ENCODE measurements at regions not wholly inside any gene's neighbourhood (a gene's known extent, or its start where the extent isn't known, plus 50 kb on each side); places are given as distances from the start of the nearest gene placed in this dataset.
"Not testable (repeated sequence)": the region's sequence is repeated elsewhere in the genome, so short reads cannot be mapped to it uniquely, and the experiment has no call there.

- DNase-seq (ENCODE audit: low read depth): no peak
Observed at GRCh38 chr4:18777190-18777930, 755.8 kb upstream of the LCORL start.

- DNase-seq (ENCODE audit: low read depth): no peak
Observed at GRCh38 chr4:18767921-18768320, 746.4 kb upstream of the LCORL start.

- DNase-seq (ENCODE audit: low read depth): peak; percentile 1
Observed at GRCh38 chr4:18756671-18757070, 735.1 kb upstream of the LCORL start.

GRCh38 chr4:18754180-18754579 is 732.6 kb upstream of the LCORL start:
- DNase-seq (ENCODE audit: low read depth): no peak

- DNase-seq (ENCODE audit: low read depth): no peak
Observed at GRCh38 chr4:18751083-18751482, 729.5 kb upstream of the LCORL start.

- DNase-seq (ENCODE audit: low read depth): no peak
Observed at GRCh38 chr4:18749391-18749790, 727.8 kb upstream of the LCORL start.

- no peak for DNase-seq (ENCODE audit: low read depth)
Observed at GRCh38 chr4:18736551-18736950, 715.0 kb upstream of the LCORL start.

GRCh38 chr4:18735740-18736268 is 714.2 kb upstream of the LCORL start:
- DNase-seq (ENCODE audit: low read depth): no peak

GRCh38 chr4:18734405-18734804 is 712.9 kb upstream of the LCORL start:
- no peak for DNase-seq (ENCODE audit: low read depth)

GRCh38 chr4:18733961-18734360 is 712.4 kb upstream of the LCORL start:
- DNase-seq (ENCODE audit: low read depth): no peak

- DNase-seq (ENCODE audit: low read depth): no peak
Observed at GRCh38 chr4:18722748-18723191, 701.2 kb upstream of the LCORL start.

- DNase-seq (ENCODE audit: low read depth): no peak
Observed at GRCh38 chr4:18698119-18698883, 676.7 kb upstream of the LCORL start.

GRCh38 chr4:18695733-18696527 is 674.4 kb upstream of the LCORL start:
- DNase-seq (ENCODE audit: low read depth): peak; percentile 4

- no peak for DNase-seq (ENCODE audit: low read depth)
Observed at GRCh38 chr4:18691431-18692200, 670.1 kb upstream of the LCORL start.

- no peak for DNase-seq (ENCODE audit: low read depth)
Observed at GRCh38 chr4:18690291-18690955, 668.9 kb upstream of the LCORL start.

- DNase-seq (ENCODE audit: low read depth): peak; percentile 30
Observed at GRCh38 chr4:18689308-18690115, 668.0 kb upstream of the LCORL start.

- DNase-seq (ENCODE audit: low read depth): not testable (repeated sequence)
Observed at GRCh38 chr4:18688351-18688750, 666.8 kb upstream of the LCORL start.

- no peak for DNase-seq (ENCODE audit: low read depth)
Observed at GRCh38 chr4:18686338-18687037, 664.9 kb upstream of the LCORL start.

GRCh38 chr4:18684932-18685331 is 663.4 kb upstream of the LCORL start:
- DNase-seq (ENCODE audit: low read depth): peak; percentile 3

Measured in Daoy (cell line).